HG03575 (cell line): ENCODE measurements at regions not wholly inside any gene's neighbourhood (a gene's known extent, or its start where the extent isn't known, plus 50 kb on each side); places are given as distances from the start of the nearest gene placed in this dataset.
A peak's percentile ranks its signal among the peaks of the same experiment; 100 is the strongest.

Source experiments
- ATAC-seq: cut with Tn5 transposase; IDR thresholded peaks from one replicate; pipeline ENCODE4 v1.9.1; 2021; ENCODE audit not compliant: unreplicated experiment, insufficient number of reproducible peaks, low FRiP score; ENCODE audit errors: extremely low read depth

DNA sequence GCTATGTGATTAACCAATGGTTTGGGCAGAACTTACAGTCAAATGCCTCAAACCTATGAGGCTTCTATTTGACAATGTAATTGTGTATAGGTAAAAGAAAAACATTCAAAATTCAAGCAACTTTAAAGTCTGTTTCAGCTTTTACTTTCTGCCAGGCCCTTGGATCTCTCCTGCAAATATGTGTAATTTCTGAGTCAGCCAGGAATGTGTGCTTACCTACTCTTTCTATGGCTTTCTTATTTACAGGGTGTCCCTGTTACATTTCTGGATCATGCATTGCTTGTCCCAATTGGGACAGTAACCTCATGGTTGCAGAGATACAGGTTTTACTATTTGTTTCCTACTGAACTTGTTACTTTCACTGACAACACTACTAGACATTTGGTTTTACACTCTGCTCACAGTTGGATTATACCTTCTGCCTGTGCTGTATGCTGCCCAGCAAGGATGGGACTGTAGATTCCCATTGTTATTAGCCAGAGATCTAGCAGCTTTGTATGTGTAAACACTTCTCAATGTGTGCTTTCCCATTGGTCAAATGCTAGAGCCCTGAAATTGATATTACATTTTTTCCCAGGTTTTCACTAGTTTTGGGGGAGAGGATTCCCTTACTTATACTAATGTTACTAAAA lies 355.3 kb downstream of the ARL4A start:
- no peak for ATAC-seq

DNA sequence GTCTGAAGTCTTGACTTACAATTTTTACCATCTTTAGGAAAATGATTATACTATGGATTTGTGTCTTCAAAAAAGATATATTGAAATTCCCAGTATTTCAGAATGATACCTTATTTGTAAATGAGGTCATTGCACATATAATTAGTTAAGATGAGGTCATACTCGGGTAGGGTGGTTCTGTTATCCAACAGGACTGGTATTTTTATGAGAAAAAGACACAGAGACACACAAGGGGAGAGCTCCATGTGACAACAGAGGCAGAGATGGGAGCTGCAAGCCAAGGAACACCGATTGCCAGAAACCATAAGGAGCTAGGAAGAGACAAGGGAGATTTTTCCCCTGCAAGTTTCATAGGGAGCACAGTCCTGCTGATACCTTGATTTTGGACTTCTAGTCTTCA lies 356.9 kb downstream of the ARL4A start:
- ATAC-seq, result no peak

DNA sequence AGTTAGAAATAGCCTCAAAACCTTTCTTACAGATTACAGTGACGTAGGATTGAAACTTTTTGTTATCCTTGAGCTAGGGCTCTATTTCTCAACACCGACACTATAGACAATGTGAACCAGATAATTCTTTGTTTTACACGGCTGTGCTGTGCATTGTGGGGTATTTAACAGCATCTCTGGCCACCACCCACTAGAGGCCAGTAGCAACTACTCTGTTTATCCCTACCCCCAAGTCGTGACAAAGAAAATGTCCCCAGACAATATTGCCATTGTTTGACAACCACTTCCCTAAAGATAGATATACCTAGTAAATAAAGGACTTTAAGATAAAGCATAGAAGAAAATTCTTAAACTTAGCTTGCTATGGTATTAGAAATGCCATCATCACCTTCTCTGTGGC lies 359.6 kb downstream of the ARL4A start:
- no peak for ATAC-seq

DNA sequence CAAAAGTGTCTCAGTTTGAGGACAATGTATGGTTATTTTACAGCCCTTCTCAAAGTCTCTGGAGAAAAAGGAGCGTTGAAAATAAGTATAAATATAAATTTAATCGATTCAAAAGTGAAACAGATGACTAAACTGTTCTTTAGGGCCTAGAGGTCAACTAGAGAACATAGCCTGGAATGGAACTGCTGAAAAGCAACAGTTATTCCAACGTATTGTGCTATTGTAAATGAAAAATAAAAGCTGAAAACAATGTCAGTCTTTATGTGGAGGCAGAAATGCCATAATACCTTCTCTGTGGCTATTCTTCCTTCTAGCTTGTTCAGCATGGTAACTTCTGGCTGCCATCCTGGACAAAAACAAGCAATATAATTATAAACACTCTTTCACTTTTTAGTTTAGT lies 362.5 kb downstream of the ARL4A start:
- ATAC-seq, result no peak

DNA sequence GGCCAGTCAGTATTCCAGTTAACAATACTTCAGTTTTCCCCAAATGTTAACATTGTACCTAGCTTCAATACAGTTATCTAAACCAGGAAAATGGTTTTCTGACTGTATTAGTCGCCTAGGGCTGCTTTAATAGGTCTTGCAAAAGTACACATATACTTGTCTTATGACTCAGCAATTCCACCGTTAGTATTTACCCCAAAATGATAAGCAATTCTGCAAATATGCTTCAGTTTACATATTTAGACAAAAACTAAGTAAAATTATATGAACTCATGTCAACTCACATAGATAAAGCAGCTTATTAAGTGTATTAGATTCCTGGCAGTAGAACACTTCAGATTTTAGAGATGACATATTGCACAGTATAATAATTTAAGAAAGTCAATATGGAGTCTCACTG lies 363.3 kb downstream of the ARL4A start:
- ATAC-seq, result no peak

DNA sequence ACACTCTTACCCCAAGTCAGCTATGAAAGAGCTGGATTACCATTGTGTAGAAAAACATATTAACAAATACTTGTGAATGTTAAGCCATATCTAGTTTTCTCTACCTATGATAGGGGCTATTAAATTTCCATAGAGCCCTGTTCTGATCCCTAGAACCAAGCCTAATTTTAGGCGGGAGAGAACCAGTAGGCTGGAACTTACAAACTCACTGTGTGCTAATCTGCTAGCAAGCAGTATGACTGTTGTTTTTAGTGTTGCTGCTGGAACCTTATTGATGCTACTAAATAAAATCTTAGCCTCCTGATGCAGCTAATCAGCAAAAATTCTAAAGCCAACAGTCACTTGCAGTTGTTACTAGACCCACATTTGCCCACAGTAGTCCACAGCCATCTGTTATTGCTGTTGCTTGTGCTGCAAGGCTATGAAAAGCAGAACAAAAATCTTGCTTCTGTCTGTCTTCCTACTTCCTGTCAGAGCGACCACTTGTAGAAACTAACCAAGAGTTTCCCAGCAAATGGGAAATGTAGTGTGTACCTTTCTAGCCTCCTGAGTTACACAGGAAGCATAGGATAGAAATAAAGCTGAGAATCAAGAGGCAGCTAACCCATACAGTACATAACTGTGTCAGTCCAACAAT lies 368.4 kb downstream of the ARL4A start:
- no peak for ATAC-seq

DNA sequence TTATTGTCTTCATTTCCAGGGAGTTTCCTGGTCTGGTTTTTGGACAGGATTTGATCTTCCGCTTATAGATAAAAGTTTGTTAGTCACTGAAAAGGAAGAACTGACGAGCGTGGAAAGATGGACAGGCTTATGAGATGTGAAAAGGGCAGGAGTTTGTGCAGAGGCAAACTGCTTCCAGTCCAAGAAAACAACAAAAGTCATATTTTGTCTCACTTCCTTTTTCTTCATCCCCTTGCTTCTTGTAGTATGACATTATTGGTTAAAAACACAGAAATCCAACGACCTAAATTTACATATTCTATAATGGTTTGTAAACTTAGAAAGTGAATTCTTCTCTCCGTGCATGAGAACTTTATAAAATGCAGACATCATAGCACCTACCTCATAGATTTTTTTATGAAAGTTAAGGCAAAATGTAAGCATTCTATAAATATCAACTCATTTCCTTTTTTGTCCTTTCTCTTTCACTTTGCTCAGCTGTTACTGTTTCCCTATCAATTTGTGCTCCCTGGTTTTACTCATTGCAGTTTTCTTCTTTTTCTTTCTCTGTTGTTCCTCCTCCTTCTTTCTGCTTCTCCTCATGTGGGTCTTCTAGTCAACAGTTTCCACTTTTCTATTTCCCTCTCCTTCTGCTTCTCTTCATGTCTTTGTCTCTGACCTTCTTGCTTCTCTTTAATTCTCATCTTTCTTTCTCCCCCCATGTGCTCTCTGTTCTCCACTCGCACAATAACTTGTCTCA lies 370.2 kb downstream of the ARL4A start:
- peak; percentile 88 for ATAC-seq

DNA sequence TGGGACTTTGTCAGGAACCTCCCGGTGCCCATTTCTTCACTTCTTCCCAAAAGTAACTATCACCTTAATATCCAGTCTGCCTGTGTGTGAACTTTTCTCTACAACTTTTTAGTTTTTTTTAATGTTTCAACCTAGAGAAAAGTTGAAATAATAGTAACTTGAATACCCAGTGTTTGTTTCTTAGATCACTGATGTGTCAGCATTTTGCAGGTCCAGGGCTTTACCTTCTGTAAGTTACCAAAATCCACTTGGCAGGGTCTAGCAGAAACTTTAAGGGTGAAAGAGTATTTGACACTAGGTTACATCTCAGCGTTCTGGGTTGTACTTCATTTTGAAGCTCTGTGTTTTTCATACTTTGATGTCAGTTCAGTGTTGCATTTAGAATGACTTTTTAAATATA lies 372.7 kb downstream of the ARL4A start:
- no peak for ATAC-seq

DNA sequence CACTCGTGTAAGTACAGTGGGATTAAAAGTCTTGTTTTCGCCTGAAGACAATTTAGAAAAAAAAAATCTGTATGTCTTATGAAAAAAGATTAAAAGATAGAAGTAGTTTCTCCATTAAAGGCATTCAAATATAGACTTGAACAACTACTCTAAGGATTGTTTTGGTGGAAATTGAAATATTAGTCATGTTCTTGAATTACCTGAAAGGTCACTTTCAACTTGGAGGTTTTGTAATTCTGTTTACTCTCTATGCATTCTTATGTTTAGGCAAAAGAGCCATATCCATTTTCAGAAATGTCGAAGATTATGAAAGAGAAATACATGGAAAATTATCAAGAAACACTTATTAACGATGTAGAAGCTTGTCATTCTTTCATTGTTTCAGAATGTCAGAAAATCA lies 373.7 kb downstream of the ARL4A start:
- ATAC-seq, result no peak

DNA sequence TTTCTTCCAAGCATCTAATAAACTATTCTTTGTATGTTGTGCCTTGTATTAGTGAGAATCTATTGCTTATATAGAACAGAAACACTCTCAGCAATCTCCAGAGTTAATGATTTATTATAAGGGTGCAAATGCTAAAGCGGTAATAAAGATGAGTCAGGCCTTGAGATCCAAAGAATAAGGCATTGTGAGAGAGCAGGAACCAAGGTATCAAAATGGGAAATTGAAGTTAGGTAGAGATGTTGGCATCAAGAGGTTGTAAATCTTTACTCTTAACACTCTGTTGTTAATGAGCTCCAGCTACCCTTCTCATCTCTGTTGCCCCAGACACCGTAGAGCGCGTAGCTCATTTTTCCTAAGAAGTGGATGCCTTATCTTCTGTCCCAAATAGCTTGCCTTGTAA lies 375.2 kb downstream of the ARL4A start:
- ATAC-seq, result no peak

DNA sequence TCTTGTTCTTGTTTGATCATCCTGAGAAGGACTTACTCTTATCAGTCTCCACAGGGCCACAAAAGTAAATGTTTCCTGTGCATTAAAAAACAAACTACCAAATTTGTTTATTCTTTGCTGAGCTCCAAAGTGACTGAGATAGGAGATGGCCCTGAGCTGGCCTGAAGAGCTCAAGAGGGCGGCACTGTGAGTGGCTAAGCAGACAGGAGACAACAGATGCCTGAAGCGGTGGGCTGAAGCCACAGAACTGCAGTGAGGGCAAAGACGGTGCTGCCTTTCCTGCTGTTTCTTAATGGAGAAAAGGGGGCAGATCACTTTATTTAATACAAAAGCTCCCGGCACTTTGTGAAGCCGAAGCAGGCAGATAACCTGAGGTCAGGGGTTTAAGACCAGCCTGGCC lies 379.6 kb downstream of the ARL4A start:
- ATAC-seq, result no peak

DNA sequence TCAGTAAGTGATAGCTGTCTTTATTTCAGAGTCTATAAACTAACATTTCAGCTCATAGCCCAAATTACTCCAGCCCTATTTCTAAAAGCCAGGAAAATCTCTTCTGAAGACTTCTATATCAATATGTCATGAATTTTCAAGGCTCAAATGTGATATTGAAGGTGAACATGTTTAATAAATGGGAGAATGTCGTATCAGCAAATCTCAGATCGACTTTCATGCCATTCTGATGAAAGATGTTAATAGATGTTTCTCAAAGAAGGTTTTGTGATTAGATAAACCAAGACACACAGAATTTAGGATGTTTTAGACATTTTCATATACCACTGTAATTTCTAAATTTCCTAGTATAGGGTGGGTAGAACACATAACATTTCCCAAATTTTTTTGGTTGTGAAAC lies 380.6 kb downstream of the ARL4A start:
- no peak for ATAC-seq

DNA sequence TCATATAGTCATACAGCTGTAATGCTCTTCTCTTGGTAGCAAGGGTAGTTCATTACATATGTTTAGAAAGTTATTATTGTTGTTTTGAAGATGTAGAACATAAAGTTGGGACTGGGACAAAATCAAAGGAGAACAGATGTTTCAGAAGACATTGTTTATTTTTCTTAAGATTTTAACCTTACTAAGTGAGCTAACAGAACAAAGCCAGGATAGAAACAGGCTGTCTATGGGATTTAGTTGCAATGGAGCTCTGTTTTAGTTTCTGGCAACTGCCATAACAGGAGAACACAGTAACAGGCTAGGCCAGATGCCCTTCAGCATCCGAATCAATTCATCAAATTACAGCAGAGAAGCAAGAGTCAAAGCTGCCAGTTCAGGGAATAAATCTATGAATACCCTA lies 382.4 kb downstream of the ARL4A start:
- ATAC-seq, result no peak

DNA sequence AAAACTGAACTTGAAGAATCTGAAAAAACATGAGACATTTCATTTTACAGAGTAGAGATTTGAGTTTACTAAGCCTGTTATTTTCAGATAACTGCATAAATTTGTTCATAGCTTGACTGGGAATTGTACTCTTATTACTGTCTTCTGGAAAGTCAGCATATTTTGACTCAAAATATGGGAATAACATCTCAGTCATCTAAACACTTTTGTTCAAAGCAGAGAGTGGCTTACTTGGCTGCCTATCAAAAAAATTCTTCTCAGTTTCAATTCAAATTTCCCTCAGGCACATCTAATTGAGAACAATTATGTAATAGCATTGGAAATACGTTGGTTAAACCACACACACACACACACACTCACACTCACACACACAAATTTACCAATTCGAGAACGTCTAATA lies 384.6 kb downstream of the ARL4A start:
- ATAC-seq, result no peak

DNA sequence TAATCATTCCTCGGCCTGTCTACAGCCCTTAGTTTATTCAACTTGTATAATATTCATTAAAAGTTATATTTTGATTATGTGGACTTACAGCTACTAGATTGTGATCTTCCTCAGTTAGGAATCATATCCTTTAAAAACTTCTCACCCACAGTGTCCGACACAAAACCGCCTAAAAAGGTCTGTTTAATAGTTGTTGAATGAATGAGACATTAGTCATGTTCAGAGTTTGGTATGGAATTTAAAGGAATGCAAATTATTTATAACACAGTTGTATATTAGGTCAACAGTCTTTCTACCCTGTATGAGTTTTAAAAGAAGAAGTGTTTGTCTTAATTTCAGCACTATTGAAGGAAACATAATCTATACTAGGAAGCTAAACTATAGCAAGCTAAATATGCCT lies 390.0 kb downstream of the ARL4A start:
- ATAC-seq, result no peak

DNA sequence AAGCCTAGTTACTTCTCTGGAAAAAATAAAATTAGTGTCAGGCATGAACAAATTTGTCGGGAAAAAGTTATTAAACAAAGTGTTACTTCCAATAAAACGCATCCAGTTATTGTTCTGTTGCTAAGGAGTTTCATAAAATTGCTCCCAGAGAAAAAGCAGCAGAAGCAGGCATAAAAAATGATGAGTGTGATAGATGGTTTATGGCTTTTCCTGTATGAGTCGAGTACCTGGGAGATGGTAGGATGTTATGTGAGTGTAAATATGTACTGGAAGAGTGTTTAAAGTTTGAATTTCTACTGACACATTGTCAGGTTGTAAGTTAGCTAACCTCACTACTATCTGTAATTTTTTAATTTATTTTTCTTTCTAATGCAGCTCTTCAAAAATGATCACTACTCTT lies 390.7 kb downstream of the ARL4A start:
- ATAC-seq, result no peak

DNA sequence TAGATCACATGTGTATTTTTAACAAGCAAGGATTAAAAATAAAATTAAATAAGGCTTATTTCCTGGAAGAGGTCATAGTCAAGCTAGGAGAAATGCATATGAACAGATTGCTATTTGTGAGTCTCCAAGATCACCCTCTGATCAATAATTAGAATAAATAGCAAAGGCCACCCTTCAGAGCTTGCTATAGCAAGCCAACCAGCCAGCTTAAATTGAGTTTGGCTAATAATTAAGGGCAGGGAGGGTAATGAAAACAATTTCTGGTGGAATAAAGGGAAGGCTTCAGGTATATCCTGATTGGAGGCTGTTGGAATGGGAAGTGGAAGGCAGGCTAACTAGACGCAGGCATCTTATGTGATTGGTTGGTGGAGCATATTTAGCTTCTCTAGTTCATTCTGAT lies 403.5 kb downstream of the ARL4A start:
- no peak for ATAC-seq

DNA sequence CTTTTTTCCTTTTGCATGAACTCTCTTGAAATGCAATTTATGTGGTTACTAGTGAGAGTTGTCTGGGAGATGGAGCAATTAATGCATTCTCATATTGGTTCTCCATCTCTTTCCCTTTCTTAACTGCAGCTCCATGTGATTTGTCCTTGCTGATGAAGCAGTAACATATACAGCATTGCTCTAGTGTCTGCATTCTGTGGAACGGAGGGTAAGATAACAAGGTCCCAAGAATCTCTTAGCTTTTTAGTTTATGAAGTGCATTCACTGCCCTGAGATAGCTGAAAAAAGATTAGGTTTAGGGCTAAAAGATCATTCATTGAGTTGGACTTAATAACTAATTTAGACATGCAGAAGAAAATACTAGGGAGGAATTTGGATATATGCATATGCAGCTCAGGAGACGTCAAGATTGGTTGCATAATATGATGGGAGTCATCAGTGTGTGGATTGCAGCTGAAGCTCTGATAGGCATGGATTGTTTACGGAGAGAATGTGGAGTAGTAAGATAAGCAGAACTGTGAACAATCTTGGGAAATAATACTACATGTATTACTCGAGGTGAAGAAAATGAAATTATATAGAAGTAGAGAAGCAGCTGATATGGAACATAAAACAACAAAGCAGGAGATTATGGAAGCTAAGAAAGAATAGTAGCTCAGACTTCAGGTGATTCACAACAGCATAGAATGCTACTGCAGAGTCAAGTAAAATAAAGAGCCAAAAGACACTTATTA lies 404.7 kb downstream of the ARL4A start:
- ATAC-seq, result no peak

DNA sequence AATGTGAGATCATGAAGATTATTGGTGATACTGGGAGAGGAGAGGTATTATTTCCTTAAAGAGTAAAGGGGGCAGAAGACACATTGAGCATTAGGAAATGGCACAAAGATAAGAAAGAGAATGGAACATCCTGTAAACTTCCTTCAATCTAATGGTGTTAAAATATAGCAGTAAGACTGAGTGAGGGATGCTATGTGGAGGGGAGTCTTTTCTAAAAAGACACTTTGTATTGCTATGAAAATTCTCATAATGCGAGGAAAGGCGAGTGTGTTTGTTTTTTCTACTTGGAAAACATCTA lies 405.2 kb downstream of the ARL4A start:
- ATAC-seq, result no peak

DNA sequence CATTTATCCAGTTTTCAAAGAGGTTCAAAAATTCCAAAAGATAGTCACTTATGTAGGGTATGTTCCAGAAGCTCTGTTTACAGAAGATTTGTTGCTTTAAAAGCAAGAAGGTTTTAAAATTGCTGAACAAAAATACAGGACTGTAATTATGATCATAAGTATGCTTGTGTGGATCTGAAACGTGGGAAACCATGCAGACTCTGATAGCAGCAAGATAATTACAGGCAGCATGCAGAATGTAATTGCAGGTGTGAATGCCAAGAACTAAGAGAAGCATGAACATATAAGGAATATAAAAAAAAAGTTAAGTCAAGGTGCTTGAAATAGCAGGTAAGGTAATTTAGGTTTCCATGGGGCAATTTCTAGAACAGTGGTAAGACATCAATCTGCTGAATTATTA lies 405.7 kb downstream of the ARL4A start:
- no peak for ATAC-seq
